ENCODE measurements at regions not wholly inside any gene's neighbourhood (a gene's known extent, or its start where the extent isn't known, plus 50 kb on each side); places are given as distances from the start of the nearest gene placed in this dataset.

DNA sequence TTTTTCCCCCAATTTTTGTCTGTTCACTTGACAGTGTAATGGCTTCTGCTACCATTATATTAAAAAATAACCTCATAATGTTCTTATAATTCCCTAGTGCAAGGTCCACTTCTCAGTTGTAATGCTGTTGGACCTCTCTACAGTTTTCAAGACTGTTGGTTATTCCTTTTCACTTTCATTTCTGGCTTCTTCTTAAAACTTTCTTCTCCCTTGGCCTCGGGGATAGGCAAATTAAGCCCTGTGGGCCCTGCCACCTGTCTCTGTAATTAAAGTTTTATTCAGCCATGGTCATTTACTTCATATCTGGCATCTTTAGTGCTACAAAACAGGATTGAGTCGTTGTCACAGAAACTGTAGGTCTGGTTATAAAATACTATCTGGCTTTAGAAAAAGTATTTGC, 313.5 kb downstream of the KLF12 start:
- H3K4me1 ChIP-seq (ENCODE audit: insufficient read depth, low read length), result no peaks in the 10 kb centered on the region
- H3K79me2 ChIP-seq (ENCODE audit: insufficient read depth, low read length), result peaks cover 2% of the 10 kb centered on the region
- no peaks in the 10 kb centered on the region for H3K36me3 ChIP-seq (ENCODE audit: insufficient read depth, low read length)

DNA sequence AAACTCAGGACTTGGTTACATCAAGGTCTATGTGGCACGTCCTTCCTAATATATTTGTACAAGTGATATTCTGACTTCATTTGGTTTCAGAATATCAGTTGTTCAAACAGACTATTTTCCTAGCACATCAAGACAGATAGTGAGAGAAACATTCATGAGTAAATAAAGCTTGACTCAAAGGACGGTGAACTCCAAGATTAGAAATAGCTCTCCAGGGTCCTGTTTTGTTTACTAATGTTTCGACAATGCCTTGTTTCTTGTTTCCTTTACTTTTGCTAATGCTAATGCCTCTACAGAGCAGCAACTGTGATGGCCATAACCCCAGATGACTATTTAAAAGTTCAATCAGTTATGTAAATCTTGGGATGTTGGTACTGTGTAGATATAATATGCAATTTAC, 313.9 kb downstream of the KLF12 start:
- Mint-ChIP-seq H3K9me3 (ENCODE audit: unreplicated experiment) (no peaks in the 10 kb centered on the region), H3K36me3 (ENCODE audit: low read depth, unreplicated experiment) (peaks cover 2% of the 10 kb centered on the region)
- no peaks in the 10 kb centered on the region for H3K9me3 ChIP-seq (ENCODE audit: insufficient read depth, low read depth, low read length)

More for the DNA sequence above, 313.5 kb downstream of the KLF12 start:
- H3K4me2 ChIP-seq (ENCODE audit: low read length), result no peak overlapping the region
- TF ChIP-seq, protein P1, sequence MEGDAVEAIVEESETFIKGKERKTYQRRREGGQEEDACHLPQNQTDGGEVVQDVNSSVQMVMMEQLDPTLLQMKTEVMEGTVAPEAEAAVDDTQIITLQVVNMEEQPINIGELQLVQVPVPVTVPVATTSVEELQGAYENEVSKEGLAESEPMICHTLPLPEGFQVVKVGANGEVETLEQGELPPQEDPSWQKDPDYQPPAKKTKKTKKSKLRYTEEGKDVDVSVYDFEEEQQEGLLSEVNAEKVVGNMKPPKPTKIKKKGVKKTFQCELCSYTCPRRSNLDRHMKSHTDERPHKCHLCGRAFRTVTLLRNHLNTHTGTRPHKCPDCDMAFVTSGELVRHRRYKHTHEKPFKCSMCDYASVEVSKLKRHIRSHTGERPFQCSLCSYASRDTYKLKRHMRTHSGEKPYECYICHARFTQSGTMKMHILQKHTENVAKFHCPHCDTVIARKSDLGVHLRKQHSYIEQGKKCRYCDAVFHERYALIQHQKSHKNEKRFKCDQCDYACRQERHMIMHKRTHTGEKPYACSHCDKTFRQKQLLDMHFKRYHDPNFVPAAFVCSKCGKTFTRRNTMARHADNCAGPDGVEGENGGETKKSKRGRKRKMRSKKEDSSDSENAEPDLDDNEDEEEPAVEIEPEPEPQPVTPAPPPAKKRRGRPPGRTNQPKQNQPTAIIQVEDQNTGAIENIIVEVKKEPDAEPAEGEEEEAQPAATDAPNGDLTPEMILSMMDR (IDR thresholded peaks at IDR 0.05; ENCODE audit: insufficient read depth, low read depth, low read length), result no peak
- TF ChIP-seq EZH2 (IDR thresholded peaks at IDR 0.05; ENCODE audit: insufficient read depth, low read length), result no peak
- no peaks in the 10 kb centered on the region for H3K9me3 Mint-ChIP-seq (ENCODE audit: unreplicated experiment)
- peaks cover 16% of the 10 kb centered on the region for H4K20me1 ChIP-seq (ENCODE audit: insufficient read depth, low read length)
- H3K4me3 Mint-ChIP-seq (ENCODE audit: unreplicated experiment), result no peak overlapping the region
- no peak overlapping the region for H3K27ac ChIP-seq (ENCODE audit: low read depth, low read length)
- H3K4me1 Mint-ChIP-seq (ENCODE audit: low read depth, unreplicated experiment), result no peaks in the 10 kb centered on the region
- H3K36me3 Mint-ChIP-seq (ENCODE audit: low read depth, unreplicated experiment), result peaks cover 2% of the 10 kb centered on the region
- no peak for DNase-seq (ENCODE audit: low read depth)
- H3K4me3 ChIP-seq (ENCODE audit: insufficient read depth, low read depth, low read length), result no peak overlapping the region
- H3K27me3 Mint-ChIP-seq (ENCODE audit: low read depth, unreplicated experiment), result no peaks in the 10 kb centered on the region
- no peaks in the 10 kb centered on the region for H3K27me3 ChIP-seq (ENCODE audit: insufficient read depth, low read length)
- H3K9ac ChIP-seq (ENCODE audit: low read length), result no peak overlapping the region
- no peak for FAIRE-seq
- H3K9me3 ChIP-seq (ENCODE audit: insufficient read depth, low read depth, low read length), result no peaks in the 10 kb centered on the region
- H2AFZ ChIP-seq (ENCODE audit: low read depth, low read length), result no peak overlapping the region
- no peak overlapping the region for H3K27ac Mint-ChIP-seq (ENCODE audit: unreplicated experiment)

DNA sequence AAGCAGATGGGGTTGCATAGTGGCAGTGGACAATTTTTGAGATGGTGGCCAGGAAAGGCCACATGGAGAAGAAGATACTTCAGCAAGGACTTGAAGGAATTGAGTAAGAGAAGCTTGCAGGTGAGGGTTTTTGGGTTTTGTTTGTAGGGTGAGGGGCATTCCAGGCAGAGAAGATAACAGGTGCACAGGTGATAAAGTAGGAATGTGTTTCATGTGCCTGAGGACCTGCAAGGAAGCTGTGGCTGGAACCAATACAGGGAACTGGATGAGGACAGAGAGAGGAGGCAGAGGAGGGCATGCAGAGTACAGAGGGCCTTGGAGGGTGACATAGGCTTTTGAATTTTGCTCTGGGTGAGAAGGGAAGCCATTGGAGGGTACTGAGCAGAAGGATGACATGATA, 314.5 kb downstream of the KLF12 start:
- TF ChIP-seq, protein P1 (IDR thresholded peaks at IDR 0.05; ENCODE audit: insufficient read depth, low read depth, low read length), result no peak
- no peak for TF ChIP-seq EZH2 (IDR thresholded peaks at IDR 0.05; ENCODE audit: insufficient read depth, low read length)
- Histone ChIP-seq H3K4me3 (ENCODE audit: insufficient read depth, low read depth, low read length) (no peak overlapping the region), H2AFZ (ENCODE audit: low read depth, low read length) (no peak overlapping the region), H3K36me3 (ENCODE audit: insufficient read depth, low read length) (no peaks in the 10 kb centered on the region), H3K27me3 (ENCODE audit: insufficient read depth, low read length) (no peaks in the 10 kb centered on the region), H3K27ac (ENCODE audit: low read depth, low read length) (no peak overlapping the region), H4K20me1 (ENCODE audit: insufficient read depth, low read length) (peaks cover 16% of the 10 kb centered on the region), H3K9me3 (ENCODE audit: insufficient read depth, low read depth, low read length) (no peaks in the 10 kb centered on the region), H3K9ac (ENCODE audit: low read length) (no peak overlapping the region), H3K79me2 (ENCODE audit: insufficient read depth, low read length) (peaks cover 2% of the 10 kb centered on the region), H3K4me2 (ENCODE audit: low read length) (no peak overlapping the region), H3K4me1 (ENCODE audit: insufficient read depth, low read length) (no peaks in the 10 kb centered on the region)
- FAIRE-seq (no peak), DNase-seq (ENCODE audit: low read depth) (no peak)
- Mint-ChIP-seq H3K36me3 (ENCODE audit: low read depth, unreplicated experiment) (peaks cover 2% of the 10 kb centered on the region), H3K4me1 (ENCODE audit: low read depth, unreplicated experiment) (no peaks in the 10 kb centered on the region), H3K9me3 (ENCODE audit: unreplicated experiment) (no peaks in the 10 kb centered on the region), H3K27me3 (ENCODE audit: low read depth, unreplicated experiment) (no peaks in the 10 kb centered on the region), H3K27ac (ENCODE audit: unreplicated experiment) (no peak overlapping the region), H3K4me3 (ENCODE audit: unreplicated experiment) (no peak overlapping the region)

More for the DNA sequence above, 313.9 kb downstream of the KLF12 start:
- H3K27ac ChIP-seq (ENCODE audit: low read depth, low read length), result no peak overlapping the region
- no peaks in the 10 kb centered on the region for H3K27me3 ChIP-seq (ENCODE audit: insufficient read depth, low read length)
- H3K36me3 ChIP-seq (ENCODE audit: insufficient read depth, low read length), result no peaks in the 10 kb centered on the region
- no peak for FAIRE-seq
- H3K9ac ChIP-seq (ENCODE audit: low read length), result no peak overlapping the region
- no peak for TF ChIP-seq EZH2 (IDR thresholded peaks at IDR 0.05; ENCODE audit: insufficient read depth, low read length)
- peaks cover 2% of the 10 kb centered on the region for H3K79me2 ChIP-seq (ENCODE audit: insufficient read depth, low read length)
- Mint-ChIP-seq H3K4me1 (ENCODE audit: low read depth, unreplicated experiment) (no peaks in the 10 kb centered on the region), H3K27me3 (ENCODE audit: low read depth, unreplicated experiment) (no peaks in the 10 kb centered on the region), H3K4me3 (ENCODE audit: unreplicated experiment) (no peak overlapping the region), H3K27ac (ENCODE audit: unreplicated experiment) (no peak overlapping the region)
- no peak overlapping the region for H2AFZ ChIP-seq (ENCODE audit: low read depth, low read length)
- no peak for DNase-seq (ENCODE audit: low read depth)
- peaks cover 16% of the 10 kb centered on the region for H4K20me1 ChIP-seq (ENCODE audit: insufficient read depth, low read length)
- no peak overlapping the region for H3K4me2 ChIP-seq (ENCODE audit: low read length)
- H3K4me3 ChIP-seq (ENCODE audit: insufficient read depth, low read depth, low read length), result no peak overlapping the region
- no peaks in the 10 kb centered on the region for H3K4me1 ChIP-seq (ENCODE audit: insufficient read depth, low read length)
